Fibroblast of mammary gland (primary cell): ENCODE measurements at regions not wholly inside any gene's neighbourhood (a gene's known extent, or its start where the extent isn't known, plus 50 kb on each side); places are given as distances from the start of the nearest gene placed in this dataset.

Source experiments
- DNase-seq: peaks from one replicate; pipeline ENCODE4 v3.0.0-alpha.2; 2010; ENCODE audit warnings: low read depth
- H3K4me3 ChIP-seq: 2 replicates; pipeline ENCODE4 v1.5.1; 2011; ENCODE audit warnings: low read depth, mild to moderate bottlenecking, low read length, moderate library complexity; ENCODE audit not compliant: control insufficient read depth
- TF ChIP-seq, protein P1 (sequence below): conservative IDR thresholded peaks from 2 replicates; pipeline ENCODE4 v1.5.1; 2011; ENCODE audit warnings: low read depth, low read length, inconsistent platforms; ENCODE audit not compliant: control insufficient read depth, insufficient read depth

DNA sequence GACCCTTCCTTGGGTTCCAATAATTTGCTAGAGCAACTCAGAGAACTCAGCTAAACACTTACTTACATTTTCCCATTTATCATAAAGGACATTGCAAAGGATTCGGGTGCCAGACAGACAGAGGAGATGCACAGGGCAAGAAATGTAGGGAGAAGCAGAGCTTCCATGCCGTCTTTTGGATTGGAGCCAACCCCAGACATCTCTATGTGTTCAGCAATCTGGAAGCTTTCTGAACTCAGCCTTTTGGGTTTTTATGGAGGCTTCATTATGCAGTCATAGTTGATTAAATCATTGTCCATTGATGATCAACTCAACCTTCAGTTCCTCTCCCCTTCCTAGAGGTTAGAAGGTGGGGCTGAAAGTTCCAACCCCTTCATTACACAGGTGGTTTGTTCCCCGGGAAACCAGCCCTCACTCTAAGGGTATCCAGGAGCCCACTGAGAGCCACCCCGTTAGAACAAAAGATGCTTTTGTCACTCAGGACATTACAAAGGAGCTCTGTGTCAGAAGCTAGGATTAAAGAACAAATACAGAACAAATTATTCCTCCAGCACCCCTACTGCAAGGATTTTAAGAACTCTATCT is 211.9 kb upstream of the VSTM2A start:
- H3K4me3 ChIP-seq = no peak overlapping the region
- no peak for DNase-seq
- TF ChIP-seq, protein P1, sequence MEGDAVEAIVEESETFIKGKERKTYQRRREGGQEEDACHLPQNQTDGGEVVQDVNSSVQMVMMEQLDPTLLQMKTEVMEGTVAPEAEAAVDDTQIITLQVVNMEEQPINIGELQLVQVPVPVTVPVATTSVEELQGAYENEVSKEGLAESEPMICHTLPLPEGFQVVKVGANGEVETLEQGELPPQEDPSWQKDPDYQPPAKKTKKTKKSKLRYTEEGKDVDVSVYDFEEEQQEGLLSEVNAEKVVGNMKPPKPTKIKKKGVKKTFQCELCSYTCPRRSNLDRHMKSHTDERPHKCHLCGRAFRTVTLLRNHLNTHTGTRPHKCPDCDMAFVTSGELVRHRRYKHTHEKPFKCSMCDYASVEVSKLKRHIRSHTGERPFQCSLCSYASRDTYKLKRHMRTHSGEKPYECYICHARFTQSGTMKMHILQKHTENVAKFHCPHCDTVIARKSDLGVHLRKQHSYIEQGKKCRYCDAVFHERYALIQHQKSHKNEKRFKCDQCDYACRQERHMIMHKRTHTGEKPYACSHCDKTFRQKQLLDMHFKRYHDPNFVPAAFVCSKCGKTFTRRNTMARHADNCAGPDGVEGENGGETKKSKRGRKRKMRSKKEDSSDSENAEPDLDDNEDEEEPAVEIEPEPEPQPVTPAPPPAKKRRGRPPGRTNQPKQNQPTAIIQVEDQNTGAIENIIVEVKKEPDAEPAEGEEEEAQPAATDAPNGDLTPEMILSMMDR = no peak

DNA sequence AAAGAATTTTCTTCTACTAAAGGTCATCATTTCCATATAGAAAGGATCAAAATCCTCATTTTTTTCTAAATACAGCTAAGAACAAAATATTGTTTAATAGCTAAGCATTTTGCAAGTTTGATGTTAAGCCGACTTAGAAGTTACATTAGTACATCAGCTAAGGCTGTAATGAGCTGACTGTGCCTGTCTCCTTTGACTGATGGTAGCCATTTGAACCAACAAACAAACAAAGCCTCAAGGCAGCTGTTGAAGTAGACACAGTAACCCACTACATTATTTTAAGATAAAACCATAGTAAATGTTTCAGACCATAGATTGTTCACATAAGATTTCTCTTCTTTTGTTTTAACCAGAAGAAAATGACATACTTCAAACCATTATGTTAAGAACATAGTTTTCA is 210.9 kb upstream of the VSTM2A start:
- no peak overlapping the region for H3K4me3 ChIP-seq
- no peak for DNase-seq
- TF ChIP-seq, protein P1 = no peak

DNA sequence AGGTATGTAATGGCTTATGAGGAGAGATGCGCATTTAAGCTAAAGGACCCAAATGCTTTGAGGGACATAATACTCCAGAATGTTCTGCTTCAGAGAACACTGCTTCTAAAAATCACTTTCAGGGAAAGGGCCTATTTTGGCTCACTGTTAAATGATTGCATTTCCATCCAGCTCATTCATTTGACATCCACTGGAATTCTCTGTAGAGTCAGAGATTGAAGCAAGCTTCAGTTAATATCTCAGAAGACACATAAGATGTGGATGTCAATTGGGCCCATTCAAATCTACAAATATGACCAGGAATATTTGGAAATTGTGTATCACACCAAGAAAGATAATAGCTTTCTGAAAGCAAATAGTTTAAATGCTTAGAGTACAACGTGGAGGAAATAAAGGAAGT is 209.9 kb upstream of the VSTM2A start:
- no peak overlapping the region for H3K4me3 ChIP-seq
- TF ChIP-seq, protein P1 = no peak
- no peak for DNase-seq

DNA sequence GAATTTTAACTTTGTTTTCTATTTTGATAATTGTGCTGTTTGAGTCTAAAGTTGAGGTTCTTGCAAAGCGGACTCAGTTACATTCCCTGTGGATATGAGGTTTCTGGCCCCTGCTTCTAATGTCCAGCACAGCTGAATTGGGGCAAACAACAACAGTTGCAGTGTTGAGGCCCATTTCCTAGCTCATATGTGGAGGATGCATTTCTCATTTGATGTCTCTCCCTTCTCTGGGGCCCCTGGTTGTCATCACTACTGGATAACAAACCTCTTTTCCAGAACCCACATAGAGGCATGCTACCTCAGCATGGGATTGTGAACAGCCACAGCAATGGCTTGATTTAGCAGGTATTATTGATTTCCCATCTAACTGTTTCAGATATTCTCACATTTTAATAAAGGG is 208.2 kb upstream of the VSTM2A start:
- no peak overlapping the region for H3K4me3 ChIP-seq
- DNase-seq = no peak
- TF ChIP-seq, protein P1 = no peak

DNA sequence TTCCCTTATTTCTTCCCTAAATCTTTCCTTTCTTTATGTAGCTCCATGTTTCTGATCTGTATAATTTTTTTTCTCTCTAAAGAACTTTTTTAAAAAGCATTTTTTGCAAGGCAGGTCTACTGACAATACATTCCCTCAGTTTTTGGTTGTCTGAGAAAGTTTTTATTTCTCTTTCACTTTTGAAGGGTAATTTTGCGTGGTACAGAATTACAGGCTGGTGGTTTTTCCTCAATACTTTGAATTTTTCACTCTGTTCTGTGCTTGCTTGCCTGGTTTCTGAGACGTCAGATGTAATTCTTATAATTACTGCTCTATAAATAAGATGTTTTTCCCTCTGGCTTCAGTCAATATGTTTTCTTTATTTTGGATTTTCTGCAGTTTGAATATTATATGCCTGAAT is 205.4 kb upstream of the VSTM2A start:
- no peak for DNase-seq
- TF ChIP-seq, protein P1 = no peak
- no peak overlapping the region for H3K4me3 ChIP-seq

DNA sequence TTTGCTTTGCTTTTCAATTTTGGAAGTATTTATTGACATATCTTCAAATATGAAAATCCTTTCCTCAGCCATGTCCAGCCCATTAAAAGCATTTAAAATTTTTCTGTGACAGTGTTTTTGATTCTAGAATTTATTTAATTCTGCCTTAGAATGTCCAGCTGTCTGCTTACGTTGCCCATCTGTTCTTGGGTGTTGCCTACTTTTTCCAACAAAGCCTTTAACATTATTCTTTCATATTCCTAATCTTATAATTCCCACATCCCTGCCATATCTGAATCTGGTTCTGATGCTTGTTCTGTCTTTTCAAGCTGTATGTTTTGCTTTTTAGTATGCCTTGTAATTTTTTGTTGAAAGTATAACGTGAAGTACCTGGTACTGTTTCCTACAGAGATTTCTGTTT is 204.7 kb upstream of the VSTM2A start:
- no peak for DNase-seq
- no peak overlapping the region for H3K4me3 ChIP-seq
- TF ChIP-seq, protein P1 = no peak

DNA sequence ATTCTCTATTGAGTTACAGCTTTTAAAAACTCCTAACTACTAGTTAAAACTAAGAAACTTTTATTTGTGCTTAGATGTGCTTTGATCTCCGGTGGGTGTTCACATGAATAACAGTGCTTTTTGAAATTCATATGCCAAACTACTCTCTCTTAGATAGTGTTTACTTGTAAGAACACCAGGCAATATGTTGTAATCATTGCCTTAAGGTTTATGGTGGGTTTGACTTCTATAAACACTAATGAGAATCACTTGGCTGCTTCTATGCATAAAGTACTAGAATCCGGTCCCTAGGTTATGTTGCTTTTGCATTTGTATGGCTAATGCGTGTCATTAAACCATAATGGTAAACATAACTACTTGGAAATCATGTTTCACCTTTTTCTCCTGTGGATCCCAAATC is 203.9 kb upstream of the VSTM2A start:
- no peak overlapping the region for H3K4me3 ChIP-seq
- TF ChIP-seq, protein P1 = no peak
- no peak for DNase-seq
